ENCODE measurements at regions not wholly inside any gene's neighbourhood (a gene's known extent, or its start where the extent isn't known, plus 50 kb on each side); places are given as distances from the start of the nearest gene placed in this dataset.

DNA sequence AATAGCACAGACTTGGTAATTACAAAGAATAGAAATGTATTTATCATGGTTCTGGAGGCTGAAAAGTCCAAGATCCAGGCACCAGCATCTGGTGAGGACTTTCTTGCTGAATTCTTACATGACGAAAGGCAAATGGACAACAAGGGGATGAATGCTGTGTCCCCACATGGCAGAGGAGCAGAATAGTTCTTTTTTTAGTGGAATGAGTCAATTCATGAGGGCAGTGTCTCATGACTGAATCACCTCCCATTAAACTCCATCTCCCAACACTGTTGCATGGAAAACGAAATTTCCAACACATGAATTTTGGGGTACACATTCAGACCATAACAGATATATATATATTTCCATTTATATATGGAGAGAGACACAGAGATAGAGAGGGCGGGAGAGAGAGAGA lies 628.3 kb downstream of the TRIML1 start:
- DNase-seq (no peak), FAIRE-seq (no peak)
- H3K4me3 ChIP-seq (ENCODE audit: low read length in 3 of 3), result no peak overlapping the region
- H3K27me3 ChIP-seq (ENCODE audit: control insufficient read depth, insufficient read depth, low read length), result no peaks in the 10 kb centered on the region
- TF ChIP-seq, protein P1, sequence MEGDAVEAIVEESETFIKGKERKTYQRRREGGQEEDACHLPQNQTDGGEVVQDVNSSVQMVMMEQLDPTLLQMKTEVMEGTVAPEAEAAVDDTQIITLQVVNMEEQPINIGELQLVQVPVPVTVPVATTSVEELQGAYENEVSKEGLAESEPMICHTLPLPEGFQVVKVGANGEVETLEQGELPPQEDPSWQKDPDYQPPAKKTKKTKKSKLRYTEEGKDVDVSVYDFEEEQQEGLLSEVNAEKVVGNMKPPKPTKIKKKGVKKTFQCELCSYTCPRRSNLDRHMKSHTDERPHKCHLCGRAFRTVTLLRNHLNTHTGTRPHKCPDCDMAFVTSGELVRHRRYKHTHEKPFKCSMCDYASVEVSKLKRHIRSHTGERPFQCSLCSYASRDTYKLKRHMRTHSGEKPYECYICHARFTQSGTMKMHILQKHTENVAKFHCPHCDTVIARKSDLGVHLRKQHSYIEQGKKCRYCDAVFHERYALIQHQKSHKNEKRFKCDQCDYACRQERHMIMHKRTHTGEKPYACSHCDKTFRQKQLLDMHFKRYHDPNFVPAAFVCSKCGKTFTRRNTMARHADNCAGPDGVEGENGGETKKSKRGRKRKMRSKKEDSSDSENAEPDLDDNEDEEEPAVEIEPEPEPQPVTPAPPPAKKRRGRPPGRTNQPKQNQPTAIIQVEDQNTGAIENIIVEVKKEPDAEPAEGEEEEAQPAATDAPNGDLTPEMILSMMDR (IDR thresholded peaks at IDR 0.05; ENCODE audit: borderline replicate concordance, extremely low read depth, insufficient read depth), result no peak
- no peak overlapping the region for H3K27ac ChIP-seq (ENCODE audit: low read depth in 2 of 2, low read length in 2 of 2)
- no peak overlapping the region for H3K9ac ChIP-seq (ENCODE audit: low read length in 3 of 3)
- H3K36me3 ChIP-seq (ENCODE audit: control insufficient read depth in 2 of 3, insufficient read depth in 3 of 3, low read length in 3 of 3), result no peaks in the 10 kb centered on the region
- intact Hi-C loops (cut with DNase I), result no loop called here
- no peaks in the 10 kb centered on the region for H3K4me1 ChIP-seq (ENCODE audit: control insufficient read depth in 2 of 3, insufficient read depth in 2 of 3, low read depth in 1 of 3, low read length in 3 of 3)
- peaks cover 0 to 7% (median 0%) of the 10 kb centered on the region in 3 donors for H3K9me3 ChIP-seq (ENCODE audit: control insufficient read depth in 2 of 3, insufficient read depth in 1 of 3, low read length in 3 of 3)

DNA sequence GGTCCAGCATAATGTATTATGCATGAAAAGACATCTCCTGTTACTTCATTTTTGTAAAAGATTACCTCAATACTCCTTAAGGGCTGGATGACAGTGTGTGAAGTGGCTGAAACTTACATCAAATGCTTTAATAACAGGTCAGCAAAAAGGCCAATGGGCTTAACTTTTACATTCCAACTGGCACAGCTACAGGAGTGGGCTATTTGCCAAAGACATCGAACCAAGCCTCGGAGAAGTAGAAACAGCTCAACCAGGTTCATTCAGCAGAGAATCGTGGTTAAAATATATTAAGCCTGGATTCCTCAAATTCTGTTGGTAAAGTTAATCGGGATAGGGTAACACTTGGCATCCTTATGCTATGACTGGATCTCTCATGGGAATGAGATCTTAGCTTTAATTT lies 639.7 kb downstream of the TRIML1 start:
- no peak overlapping the region for H3K27ac ChIP-seq (ENCODE audit: low read depth in 2 of 2, low read length in 2 of 2)
- intact Hi-C loops (cut with DNase I), result no loop called here
- no peak overlapping the region for H3K9ac ChIP-seq (ENCODE audit: low read length in 3 of 3)
- H3K27me3 ChIP-seq (ENCODE audit: control insufficient read depth, insufficient read depth, low read length), result no peaks in the 10 kb centered on the region
- no peak overlapping the region for H3K4me3 ChIP-seq (ENCODE audit: low read length in 3 of 3)
- no peaks in the 10 kb centered on the region for H3K36me3 ChIP-seq (ENCODE audit: control insufficient read depth in 2 of 3, insufficient read depth in 3 of 3, low read length in 3 of 3)
- DNase-seq (no peak), FAIRE-seq (no peak)
- no peaks in the 10 kb centered on the region for H3K9me3 ChIP-seq (ENCODE audit: control insufficient read depth in 2 of 3, insufficient read depth in 1 of 3, low read length in 3 of 3)
- H3K4me1 ChIP-seq (ENCODE audit: control insufficient read depth in 2 of 3, insufficient read depth in 2 of 3, low read depth in 1 of 3, low read length in 3 of 3), result no peaks in the 10 kb centered on the region
- TF ChIP-seq, protein P1 (IDR thresholded peaks at IDR 0.05; ENCODE audit: borderline replicate concordance, extremely low read depth, insufficient read depth), result no peak

DNA sequence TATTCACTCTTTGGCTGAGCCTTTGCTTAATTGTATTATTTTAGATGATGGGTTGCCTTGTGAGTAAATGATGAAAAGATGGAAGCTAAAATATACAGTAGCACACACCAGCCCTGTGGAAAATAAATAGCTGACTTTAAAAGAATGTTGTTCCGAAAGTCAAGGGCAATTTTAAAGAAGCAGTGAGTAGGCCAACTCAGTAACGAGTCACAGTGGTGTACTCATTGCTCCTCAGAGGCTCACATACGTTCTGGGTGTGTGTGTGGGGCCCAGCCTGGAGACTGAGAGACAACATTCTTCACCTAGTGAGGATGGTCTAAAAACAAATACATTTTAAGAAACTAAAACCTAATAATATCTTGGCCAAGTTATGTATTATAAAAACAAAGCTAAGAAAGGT lies 640.3 kb downstream of the TRIML1 start:
- no peak overlapping the region for H3K4me3 ChIP-seq (ENCODE audit: low read length in 3 of 3)
- no peak overlapping the region for H3K9ac ChIP-seq (ENCODE audit: low read length in 3 of 3)
- no peaks in the 10 kb centered on the region for H3K27me3 ChIP-seq (ENCODE audit: control insufficient read depth, insufficient read depth, low read length)
- TF ChIP-seq, protein P1 (IDR thresholded peaks at IDR 0.05; ENCODE audit: borderline replicate concordance, extremely low read depth, insufficient read depth), result no peak
- H3K27ac ChIP-seq (ENCODE audit: low read depth in 2 of 2, low read length in 2 of 2), result no peak overlapping the region
- intact Hi-C loops (cut with DNase I), result no loop called here
- no peaks in the 10 kb centered on the region for H3K9me3 ChIP-seq (ENCODE audit: control insufficient read depth in 2 of 3, insufficient read depth in 1 of 3, low read length in 3 of 3)
- no peaks in the 10 kb centered on the region for H3K4me1 ChIP-seq (ENCODE audit: control insufficient read depth in 2 of 3, insufficient read depth in 2 of 3, low read depth in 1 of 3, low read length in 3 of 3)
- FAIRE-seq (no peak), DNase-seq (no peak)
- H3K36me3 ChIP-seq (ENCODE audit: control insufficient read depth in 2 of 3, insufficient read depth in 3 of 3, low read length in 3 of 3), result no peaks in the 10 kb centered on the region

DNA sequence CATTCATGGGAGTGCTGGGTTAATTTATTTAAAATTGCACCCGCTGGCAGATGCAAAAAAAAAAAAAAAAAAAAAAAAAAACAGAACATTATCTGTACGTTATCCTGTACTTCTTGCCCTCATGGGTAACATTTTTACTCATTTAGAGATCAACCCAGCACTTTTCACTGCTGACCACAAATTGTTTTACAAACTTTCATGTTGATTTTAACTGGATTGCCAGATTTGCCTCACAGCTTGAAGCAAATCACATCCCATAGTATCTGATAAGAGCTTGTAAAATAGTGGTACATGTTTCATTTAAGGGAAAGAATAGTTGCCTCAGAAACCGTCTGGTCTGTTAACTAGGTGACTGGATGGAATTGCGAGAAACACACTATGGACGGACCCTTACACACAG lies 640.8 kb downstream of the TRIML1 start:
- no peaks in the 10 kb centered on the region for H3K9me3 ChIP-seq (ENCODE audit: control insufficient read depth in 2 of 3, insufficient read depth in 1 of 3, low read length in 3 of 3)
- intact Hi-C loops (cut with DNase I), result no loop called here
- H3K4me3 ChIP-seq (ENCODE audit: low read length in 3 of 3), result no peak overlapping the region
- TF ChIP-seq, protein P1 (IDR thresholded peaks at IDR 0.05; ENCODE audit: borderline replicate concordance, extremely low read depth, insufficient read depth), result no peak
- FAIRE-seq, result no peak
- H3K27ac ChIP-seq (ENCODE audit: low read depth in 2 of 2, low read length in 2 of 2), result no peak overlapping the region
- no peaks in the 10 kb centered on the region for H3K27me3 ChIP-seq (ENCODE audit: control insufficient read depth, insufficient read depth, low read length)
- no peak overlapping the region for H3K9ac ChIP-seq (ENCODE audit: low read length in 3 of 3)
- no peaks in the 10 kb centered on the region for H3K4me1 ChIP-seq (ENCODE audit: control insufficient read depth in 2 of 3, insufficient read depth in 2 of 3, low read depth in 1 of 3, low read length in 3 of 3)
- no peak for DNase-seq
- no peaks in the 10 kb centered on the region for H3K36me3 ChIP-seq (ENCODE audit: control insufficient read depth in 2 of 3, insufficient read depth in 3 of 3, low read length in 3 of 3)
